SH-SY5Y (cell line): ENCODE measurements at regions not wholly inside any gene's neighbourhood (a gene's known extent, or its start where the extent isn't known, plus 50 kb on each side); places are given as distances from the start of the nearest gene placed in this dataset.

Experiments
- GATA2 ChIP-seq: IDR thresholded peaks from 2 replicates; pipeline ENCODE4 v1.6.1; 2011; ENCODE audit warnings: mild to moderate bottlenecking, low read depth, low read length
- GATA3 ChIP-seq: IDR thresholded peaks from 2 replicates; pipeline ENCODE4 v1.6.1; 2011; ENCODE audit warnings: low read depth, mild to moderate bottlenecking, low read length, moderate library complexity

GRCh38 chrX:39854772-39855747 is 242.7 kb downstream of the BCOR start:
- no peak for TF ChIP-seq GATA3
- TF ChIP-seq GATA2 = no peak
